ENCODE measurements at regions not wholly inside any gene's neighbourhood (a gene's known extent, or its start where the extent isn't known, plus 50 kb on each side); places are given as distances from the start of the nearest gene placed in this dataset.

- TF ChIP-seq, protein P1, sequence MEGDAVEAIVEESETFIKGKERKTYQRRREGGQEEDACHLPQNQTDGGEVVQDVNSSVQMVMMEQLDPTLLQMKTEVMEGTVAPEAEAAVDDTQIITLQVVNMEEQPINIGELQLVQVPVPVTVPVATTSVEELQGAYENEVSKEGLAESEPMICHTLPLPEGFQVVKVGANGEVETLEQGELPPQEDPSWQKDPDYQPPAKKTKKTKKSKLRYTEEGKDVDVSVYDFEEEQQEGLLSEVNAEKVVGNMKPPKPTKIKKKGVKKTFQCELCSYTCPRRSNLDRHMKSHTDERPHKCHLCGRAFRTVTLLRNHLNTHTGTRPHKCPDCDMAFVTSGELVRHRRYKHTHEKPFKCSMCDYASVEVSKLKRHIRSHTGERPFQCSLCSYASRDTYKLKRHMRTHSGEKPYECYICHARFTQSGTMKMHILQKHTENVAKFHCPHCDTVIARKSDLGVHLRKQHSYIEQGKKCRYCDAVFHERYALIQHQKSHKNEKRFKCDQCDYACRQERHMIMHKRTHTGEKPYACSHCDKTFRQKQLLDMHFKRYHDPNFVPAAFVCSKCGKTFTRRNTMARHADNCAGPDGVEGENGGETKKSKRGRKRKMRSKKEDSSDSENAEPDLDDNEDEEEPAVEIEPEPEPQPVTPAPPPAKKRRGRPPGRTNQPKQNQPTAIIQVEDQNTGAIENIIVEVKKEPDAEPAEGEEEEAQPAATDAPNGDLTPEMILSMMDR (conservative IDR thresholded peaks at IDR 0.05; ENCODE audit: low read depth, low read length), result no peak
- no peak for TF ChIP-seq EZH2 (IDR thresholded peaks at IDR 0.05; ENCODE audit: low read length, unreplicated experiment)
Observed at GRCh38 chr1:207239874-207240273, 81.6 kb upstream of the CD55 start.
